Left lung (tissue), 4 donors: ENCODE measurements at regions not wholly inside any gene's neighbourhood (a gene's known extent, or its start where the extent isn't known, plus 50 kb on each side); places are given as distances from the start of the nearest gene placed in this dataset.

ENCODE experiments used
- ATAC-seq: fragments of 200-7000 bp; cut with Tn5 transposase; one replicate; pipeline ENCODE4 v1.9.1; 2020; ENCODE audit warnings: moderate library complexity
- DNase-seq, 4 donors: peaks; one replicate each; pipeline ENCODE4 v3.0.0-alpha.2; 2013 to 2020
- H3K27ac ChIP-seq, 2 donors: fragments of 200-600 bp; sonication (generic) in 1 of 2; one replicate each; pipeline versions ENCODE4 v1.5.0 to v1.8.0; 2020 to 2021
- H3K27me3 ChIP-seq, 2 donors: fragments of 200-600 bp; sonication (generic) in 1 of 2; one replicate each; pipeline versions ENCODE4 v1.5.0 to v1.8.0; 2020 to 2021
- H3K36me3 ChIP-seq, 2 donors: fragments of 200-600 bp; sonication (generic) in 1 of 2; one replicate each; pipeline versions ENCODE4 v1.5.0 to v1.8.0; 2020 to 2021
- H3K4me1 ChIP-seq, 2 donors: fragments of 200-600 bp; one replicate each; pipeline ENCODE4 v1.8.0; 2021
- H3K4me3 ChIP-seq, 2 donors: fragments of 200-600 bp; sonication (generic) in 1 of 2; one replicate each; pipeline versions ENCODE4 v1.5.0 to v1.8.0; 2020 to 2021; ENCODE audit warnings: mild to moderate bottlenecking in 1 of 2
- H3K9me3 ChIP-seq, 2 donors: fragments of 200-600 bp; sonication (generic) in 1 of 2; one replicate each; pipeline versions ENCODE4 v1.5.0 to v1.8.0; 2020 to 2021
- CTCF ChIP-seq, 2 donors: fragments of 200-600 bp; sonication (generic) in 1 of 2; IDR thresholded peaks; one replicate each; pipeline versions ENCODE4 v1.5.0 to v1.8.0; 2021; ENCODE audit warnings: antibody characterized with exemption in 2 of 2
- intact Hi-C, 2 donors: fragments of 100-400 bp; cut with DNase I; formaldehyde crosslinking; loops; one replicate each; pipeline versions ENCODE4 v1.11.2 to v1.14.2; 2022
- donor health status: DM: no; HTN: yes; CAD: no.
- donor health status: DM: no; HTN: no; CAD: no.

DNA sequence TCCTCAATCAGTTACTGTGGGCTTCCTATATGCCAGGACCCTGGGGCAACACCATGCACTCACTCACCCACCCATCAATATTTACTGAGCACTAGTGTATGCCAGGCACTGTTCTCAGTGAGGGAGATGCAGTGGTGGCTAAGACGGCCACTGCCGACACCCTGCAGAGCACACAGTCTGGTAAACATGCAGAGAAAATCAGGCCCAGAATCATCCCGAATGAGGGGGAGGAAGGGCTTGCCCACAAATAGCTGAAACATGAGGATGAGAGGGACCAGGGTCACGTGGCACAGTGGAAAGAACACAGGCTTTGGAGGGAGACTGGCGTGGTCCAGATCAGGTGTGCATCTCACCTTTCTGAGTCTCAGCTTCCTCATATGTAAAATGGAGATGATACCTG lies 89.2 kb upstream of the IGSF21 start:
- Histone ChIP-seq H3K9me3 (no peaks in the 10 kb centered on the region), H3K27me3 (peaks cover 0 to 65% of the 10 kb centered on the region in 2 donors), H3K36me3 (no peaks in the 10 kb centered on the region), H3K4me1 (no peaks in the 10 kb centered on the region), H3K4me3 (no peak overlapping the region), H3K27ac (no peak overlapping the region)
- no peak for ATAC-seq
- no peak for TF ChIP-seq CTCF (IDR thresholded peaks at IDR 0.05)
- no peak for DNase-seq
- intact Hi-C loops = no loop called here

- no peak overlapping the region for H3K27ac ChIP-seq
- DNase-seq = no peak
Measured at GRCh38 chr1:18020021-18020817, 87.4 kb upstream of the IGSF21 start.

GRCh38 chr1:18021242-18021641 lies 86.4 kb upstream of the IGSF21 start:
- intact Hi-C loops = no loop called here
- no peak for TF ChIP-seq CTCF (IDR thresholded peaks at IDR 0.05)

More at GRCh38 chr1:18020021-18020817, 87.4 kb upstream of the IGSF21 start:
- Histone ChIP-seq H3K36me3 (no peaks in the 10 kb centered on the region), H3K9me3 (no peaks in the 10 kb centered on the region), H3K27me3 (peaks cover 0 to 72% of the 10 kb centered on the region in 2 donors), H3K4me3 (no peak overlapping the region), H3K4me1 (no peaks in the 10 kb centered on the region)
- intact Hi-C loops = no loop called here
- TF ChIP-seq CTCF (IDR thresholded peaks at IDR 0.05) = no peak
- no peak for ATAC-seq

GRCh38 chr1:18032172-18032859 lies 75.3 kb upstream of the IGSF21 start:
- Histone ChIP-seq H3K9me3 (no peaks in the 10 kb centered on the region), H3K27me3 (peaks cover 0 to 65% of the 10 kb centered on the region in 2 donors), H3K27ac (no peak overlapping the region), H3K4me1 (no peaks in the 10 kb centered on the region), H3K4me3 (no peak overlapping the region), H3K36me3 (no peaks in the 10 kb centered on the region)
- TF ChIP-seq CTCF (IDR thresholded peaks at IDR 0.05) = no peak
- intact Hi-C loops = no loop called here
- DNase-seq = no peak
- ATAC-seq = no peak

More at GRCh38 chr1:18021242-18021641, 86.4 kb upstream of the IGSF21 start:
- no peaks in the 10 kb centered on the region for H3K4me1 ChIP-seq
- H3K27ac ChIP-seq = no peak overlapping the region
- H3K27me3 ChIP-seq = peaks cover 0 to 62% of the 10 kb centered on the region in 2 donors
- no peak overlapping the region for H3K4me3 ChIP-seq
- no peaks in the 10 kb centered on the region for H3K9me3 ChIP-seq
- ATAC-seq (no peak), DNase-seq (no peak)
- no peaks in the 10 kb centered on the region for H3K36me3 ChIP-seq

DNA sequence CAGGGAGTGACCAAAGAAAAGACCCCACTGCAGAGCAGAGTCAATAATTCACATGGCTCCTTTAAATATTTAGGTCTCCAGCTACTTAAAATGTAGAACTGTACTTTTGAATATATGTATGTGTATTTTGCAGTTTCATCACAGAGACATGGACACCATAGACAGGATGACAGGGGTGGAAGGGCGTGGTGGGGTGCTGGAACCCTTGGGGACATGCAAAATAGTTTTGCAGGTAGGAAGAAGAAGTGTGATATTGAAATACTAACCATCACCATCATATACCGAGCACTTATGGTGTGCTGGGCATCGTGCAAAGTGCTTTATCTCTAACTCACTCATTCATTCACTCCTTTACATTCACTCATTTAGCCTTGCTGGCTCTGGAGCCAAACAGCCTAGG lies 72.5 kb upstream of the IGSF21 start:
- no peak for ATAC-seq
- intact Hi-C loops = no loop called here
- no peak for TF ChIP-seq CTCF (IDR thresholded peaks at IDR 0.05)

More for the DNA sequence above, 72.5 kb upstream of the IGSF21 start:
- H3K36me3 ChIP-seq = no peaks in the 10 kb centered on the region
- H3K4me1 ChIP-seq = no peaks in the 10 kb centered on the region
- H3K9me3 ChIP-seq = no peaks in the 10 kb centered on the region
- peaks cover 0 to 48% of the 10 kb centered on the region in 2 donors for H3K27me3 ChIP-seq
- DNase-seq = no peak
- H3K4me3 ChIP-seq = no peak overlapping the region
- H3K27ac ChIP-seq = no peak overlapping the region
